ENCODE measurements at regions not wholly inside any gene's neighbourhood (a gene's known extent, or its start where the extent isn't known, plus 50 kb on each side); places are given as distances from the start of the nearest gene placed in this dataset.
"Not testable (repeated sequence)": the region's sequence is repeated elsewhere in the genome, so short reads cannot be mapped to it uniquely, and the experiment has no call there.

DNA sequence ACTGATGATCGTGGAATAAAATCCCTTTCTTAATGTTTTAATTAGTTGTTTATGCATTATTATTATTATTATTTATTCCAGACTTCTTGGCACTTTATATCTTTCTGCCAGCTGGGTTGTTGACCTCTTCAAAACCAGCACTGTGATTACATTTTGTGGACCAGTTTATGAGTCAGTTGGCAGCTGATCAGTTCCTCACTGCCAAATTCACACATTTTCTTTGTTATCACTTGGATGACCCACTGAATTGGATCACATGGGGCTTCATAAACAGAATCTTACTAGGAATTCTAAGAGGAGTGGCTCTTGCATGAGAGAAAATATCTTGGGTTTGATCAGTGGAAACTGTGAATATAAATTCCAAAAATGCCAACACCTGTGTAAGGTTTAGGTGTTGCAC lies 321.8 kb upstream of the SPRED2 start:
- 49 to 66% methylated on average over 1 of the region's 1 CpG for WGBS, 2 donors
- no peaks in the 10 kb centered on the region for H3K4me1 ChIP-seq (ENCODE audit: control insufficient read depth in 2 of 2, insufficient read depth in 2 of 2, low read length in 1 of 2)
- H3K4me3 ChIP-seq (ENCODE audit: low read depth in 1 of 2, low read length in 2 of 2): no peak overlapping the region
- no peaks in the 10 kb centered on the region for H3K36me3 ChIP-seq (ENCODE audit: control insufficient read depth in 2 of 2, insufficient read depth in 2 of 2, low read length in 1 of 2)
- peaks cover 0 to 8% of the 10 kb centered on the region in 2 donors for H3K9me3 ChIP-seq (ENCODE audit: control insufficient read depth in 2 of 2, insufficient read depth in 1 of 2, low read depth in 1 of 2, low read length in 1 of 2)
- no peaks in the 10 kb centered on the region for H3K27me3 ChIP-seq (ENCODE audit: control insufficient read depth in 1 of 2, insufficient read depth in 2 of 2, low read length in 2 of 2)
- H3K27ac ChIP-seq (ENCODE audit: low read depth in 2 of 2, low read length in 1 of 2): no peak overlapping the region

DNA sequence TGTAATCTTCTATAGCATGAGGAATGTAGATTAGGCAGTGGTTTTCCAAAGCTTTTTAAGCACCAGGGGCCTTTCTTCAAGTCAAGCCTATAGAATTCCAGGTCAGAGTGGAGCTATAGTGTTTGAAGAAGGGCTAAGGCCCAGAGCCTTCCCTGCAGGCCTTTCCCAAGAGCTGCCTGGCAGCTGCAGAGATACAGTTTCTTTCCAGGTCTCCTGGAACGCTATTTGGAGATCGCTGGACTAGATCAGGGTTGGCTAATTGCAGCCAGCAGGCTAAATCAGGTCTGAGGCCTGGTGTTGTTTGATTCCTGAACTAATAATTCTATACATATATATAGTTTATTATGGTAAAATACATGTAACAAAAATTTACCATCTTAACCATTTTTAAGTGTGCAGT lies 319.0 kb upstream of the SPRED2 start:
- no peaks in the 10 kb centered on the region for H3K36me3 ChIP-seq (ENCODE audit: control insufficient read depth in 2 of 2, insufficient read depth in 2 of 2, low read length in 1 of 2)
- peaks cover 0 to under 1% of the 10 kb centered on the region in 2 donors for H3K9me3 ChIP-seq (ENCODE audit: control insufficient read depth in 2 of 2, insufficient read depth in 1 of 2, low read depth in 1 of 2, low read length in 1 of 2)
- H3K27ac ChIP-seq (ENCODE audit: low read depth in 2 of 2, low read length in 1 of 2): no peak overlapping the region
- H3K4me1 ChIP-seq (ENCODE audit: control insufficient read depth in 2 of 2, insufficient read depth in 2 of 2, low read length in 1 of 2): peaks cover 0 to 2% of the 10 kb centered on the region in 2 donors
- H3K27me3 ChIP-seq (ENCODE audit: control insufficient read depth in 1 of 2, insufficient read depth in 2 of 2, low read length in 2 of 2): no peaks in the 10 kb centered on the region
- no peak overlapping the region for H3K4me3 ChIP-seq (ENCODE audit: low read depth in 1 of 2, low read length in 2 of 2)
- 77 to 95% methylated on average over 2 of the region's 2 CpGs for whole genome bisulfite sequencing, 2 donors

DNA sequence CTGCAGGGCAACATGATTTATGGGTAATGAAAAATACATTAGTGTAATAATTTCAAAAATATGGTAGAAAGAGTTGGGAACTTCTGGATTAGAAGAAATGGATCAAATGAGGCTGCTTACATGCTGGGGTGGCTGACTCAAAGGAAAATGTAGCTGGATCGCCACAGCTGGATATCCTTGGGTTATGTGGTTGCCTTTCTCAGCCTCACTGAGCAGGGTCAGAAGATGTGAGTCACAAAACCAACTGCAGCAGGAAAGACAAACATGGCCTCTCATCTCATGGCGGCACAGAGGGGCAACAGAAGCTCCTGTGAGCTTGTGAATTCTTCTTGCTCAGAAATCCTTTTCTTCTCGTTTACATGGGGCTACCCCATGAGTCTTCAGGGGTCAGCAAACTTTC lies 317.1 kb upstream of the SPRED2 start:
- H3K9me3 ChIP-seq (ENCODE audit: control insufficient read depth in 2 of 2, insufficient read depth in 1 of 2, low read depth in 1 of 2, low read length in 1 of 2): no peaks in the 10 kb centered on the region
- H3K4me1 ChIP-seq (ENCODE audit: control insufficient read depth in 2 of 2, insufficient read depth in 2 of 2, low read length in 1 of 2): peaks cover 0 to 2% of the 10 kb centered on the region in 2 donors
- H3K4me3 ChIP-seq (ENCODE audit: low read depth in 1 of 2, low read length in 2 of 2): no peak overlapping the region
- 50 to 83% methylated on average over 3 of the region's 3 CpGs for WGBS, 2 donors
- H3K27me3 ChIP-seq (ENCODE audit: control insufficient read depth in 1 of 2, insufficient read depth in 2 of 2, low read length in 2 of 2): no peaks in the 10 kb centered on the region
- H3K27ac ChIP-seq (ENCODE audit: low read depth in 2 of 2, low read length in 1 of 2): no peak overlapping the region
- H3K36me3 ChIP-seq (ENCODE audit: control insufficient read depth in 2 of 2, insufficient read depth in 2 of 2, low read length in 1 of 2): no peaks in the 10 kb centered on the region

DNA sequence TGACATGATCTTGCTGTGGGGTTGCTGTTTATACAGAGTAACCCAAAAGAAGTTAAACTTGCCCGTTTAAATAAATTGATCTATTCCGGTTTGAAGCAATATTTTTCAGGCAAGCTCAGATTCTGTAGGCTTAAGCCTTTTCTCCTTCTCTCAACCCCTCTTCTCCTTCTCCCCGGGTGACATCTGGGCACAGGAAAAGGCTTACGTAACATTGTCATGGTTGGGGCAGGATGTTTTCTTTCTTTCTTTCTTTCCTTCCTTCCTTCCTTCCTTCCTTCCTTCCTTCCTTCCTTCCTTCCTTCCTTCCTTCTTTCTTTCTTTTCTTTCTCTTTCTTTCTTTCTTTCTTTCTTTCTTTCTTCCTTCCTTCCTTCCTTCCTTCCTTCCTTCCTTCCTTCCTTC lies 315.5 kb upstream of the SPRED2 start:
- 52 to 88% methylated on average over 4 of the region's 4 CpGs for WGBS, 2 donors
- H3K27ac ChIP-seq (ENCODE audit: low read depth in 2 of 2, low read length in 1 of 2); H3K4me1 ChIP-seq (ENCODE audit: control insufficient read depth in 2 of 2, insufficient read depth in 2 of 2, low read length in 1 of 2); H3K4me3 ChIP-seq (ENCODE audit: low read depth in 1 of 2, low read length in 2 of 2); H3K27me3 ChIP-seq (ENCODE audit: control insufficient read depth in 1 of 2, insufficient read depth in 2 of 2, low read length in 2 of 2); H3K36me3 ChIP-seq (ENCODE audit: control insufficient read depth in 2 of 2, insufficient read depth in 2 of 2, low read length in 1 of 2); H3K9me3 ChIP-seq (ENCODE audit: control insufficient read depth in 2 of 2, insufficient read depth in 1 of 2, low read depth in 1 of 2, low read length in 1 of 2): not testable (repeated sequence)

DNA sequence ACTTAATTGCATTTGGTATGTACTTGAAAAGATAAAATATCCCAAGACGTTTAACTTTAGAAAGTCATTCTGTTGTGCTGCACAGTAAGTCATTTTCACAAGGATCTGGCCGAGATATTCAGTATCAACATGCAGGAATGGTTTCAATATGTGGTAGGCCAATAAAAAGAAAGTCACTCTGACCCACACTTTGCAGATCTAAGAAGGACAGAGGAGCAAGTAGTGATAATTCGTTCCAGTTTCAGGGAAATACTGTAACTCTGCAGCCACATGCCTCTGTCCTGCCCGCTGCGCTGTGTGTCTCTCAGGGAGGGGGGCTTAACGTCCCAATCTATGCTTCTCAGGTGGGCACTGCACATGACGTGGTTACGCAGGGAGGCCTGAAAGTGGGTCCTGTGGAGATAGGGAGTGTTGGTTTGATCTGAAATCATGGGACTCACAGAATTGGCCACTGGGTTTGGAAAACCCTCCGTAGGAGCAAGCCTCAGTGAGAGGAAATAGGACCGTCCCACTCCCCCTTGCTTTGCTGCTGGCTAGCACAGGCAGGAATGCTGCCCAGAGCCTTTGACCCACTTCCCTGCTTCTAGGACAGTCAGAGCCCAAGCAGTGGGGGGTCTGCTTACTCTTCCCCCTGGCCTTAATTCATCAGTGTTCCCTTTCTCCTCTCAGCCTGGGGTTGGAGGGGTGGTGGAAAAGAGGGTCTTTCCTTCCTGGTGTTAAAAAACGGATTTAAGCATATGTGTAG lies 314.7 kb upstream of the SPRED2 start:
- Histone ChIP-seq H3K9me3 (ENCODE audit: control insufficient read depth in 2 of 2, insufficient read depth in 1 of 2, low read depth in 1 of 2, low read length in 1 of 2) (no peaks in the 10 kb centered on the region), H3K4me3 (ENCODE audit: low read depth in 1 of 2, low read length in 2 of 2) (no peak overlapping the region), H3K27me3 (ENCODE audit: control insufficient read depth in 1 of 2, insufficient read depth in 2 of 2, low read length in 2 of 2) (no peaks in the 10 kb centered on the region), H3K36me3 (ENCODE audit: control insufficient read depth in 2 of 2, insufficient read depth in 2 of 2, low read length in 1 of 2) (no peaks in the 10 kb centered on the region), H3K27ac (ENCODE audit: low read depth in 2 of 2, low read length in 1 of 2) (no peak overlapping the region), H3K4me1 (ENCODE audit: control insufficient read depth in 2 of 2, insufficient read depth in 2 of 2, low read length in 1 of 2) (peaks cover 0 to 2% of the 10 kb centered on the region in 2 donors)
- 69 to 75% methylated on average over 11 of the region's 11 CpGs for WGBS, 2 donors

DNA sequence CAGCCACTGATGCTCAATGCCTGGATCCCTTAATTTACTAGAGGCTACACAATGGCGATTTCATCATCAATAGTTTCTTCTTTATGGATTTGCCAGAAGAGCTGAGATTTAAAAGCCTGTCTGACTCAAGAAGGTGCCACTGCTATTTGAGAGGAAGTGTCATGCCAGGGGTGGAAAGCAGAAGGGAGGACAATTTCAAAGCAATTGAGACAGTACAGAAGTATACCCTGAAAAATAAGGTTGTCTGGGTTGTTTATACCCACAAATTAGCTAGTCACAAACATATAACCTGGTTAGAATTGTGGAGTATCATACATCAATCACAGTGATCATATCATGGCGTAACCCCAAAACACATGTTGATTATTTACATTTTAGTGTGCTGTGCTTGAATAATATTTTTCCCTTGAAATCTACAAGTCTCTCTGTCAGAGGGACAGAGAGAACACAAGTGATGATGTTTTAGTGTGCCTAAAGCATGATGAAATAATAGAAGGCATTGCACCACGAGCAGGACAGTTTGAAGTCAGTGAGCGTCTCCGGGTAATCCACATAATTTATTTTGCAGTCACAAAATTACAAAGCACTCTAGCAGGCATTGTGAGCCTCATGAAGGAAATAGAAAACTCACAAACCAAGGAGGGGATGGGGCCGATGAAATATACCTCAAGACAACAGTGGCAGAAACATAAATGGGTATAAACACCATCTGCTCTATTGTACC lies 312.2 kb upstream of the SPRED2 start:
- Histone ChIP-seq H3K4me3 (ENCODE audit: low read depth in 1 of 2, low read length in 2 of 2) (no peak overlapping the region), H3K9me3 (ENCODE audit: control insufficient read depth in 2 of 2, insufficient read depth in 1 of 2, low read depth in 1 of 2, low read length in 1 of 2) (no peaks in the 10 kb centered on the region), H3K36me3 (ENCODE audit: control insufficient read depth in 2 of 2, insufficient read depth in 2 of 2, low read length in 1 of 2) (no peaks in the 10 kb centered on the region), H3K4me1 (ENCODE audit: control insufficient read depth in 2 of 2, insufficient read depth in 2 of 2, low read length in 1 of 2) (peaks cover 0 to 2% of the 10 kb centered on the region in 2 donors), H3K27ac (ENCODE audit: low read depth in 2 of 2, low read length in 1 of 2) (no peak overlapping the region), H3K27me3 (ENCODE audit: control insufficient read depth in 1 of 2, insufficient read depth in 2 of 2, low read length in 2 of 2) (no peaks in the 10 kb centered on the region)
- 86 to 90% methylated on average over 6 of the region's 6 CpGs for WGBS, 2 donors

DNA sequence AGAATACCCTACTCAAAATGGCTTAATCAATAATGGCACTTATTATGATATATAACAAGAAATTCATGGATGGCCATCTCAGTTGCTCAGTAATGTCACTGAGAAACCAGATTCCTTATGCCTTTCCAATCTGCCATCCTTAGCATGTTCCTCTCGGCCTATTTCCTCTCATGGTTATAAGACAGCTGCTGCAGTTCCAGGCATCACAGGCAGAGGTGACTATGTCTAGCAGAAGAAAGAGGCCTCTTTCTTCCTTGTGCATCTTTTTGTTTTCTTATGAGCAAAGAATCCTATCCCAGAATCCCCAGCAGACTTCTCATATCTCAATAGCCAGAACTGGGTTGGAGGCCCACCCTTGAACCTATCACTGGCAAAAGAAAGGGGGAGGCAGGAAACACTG lies 310.6 kb upstream of the SPRED2 start:
- Histone ChIP-seq H3K9me3 (ENCODE audit: control insufficient read depth in 2 of 2, insufficient read depth in 1 of 2, low read depth in 1 of 2, low read length in 1 of 2) (no peaks in the 10 kb centered on the region), H3K4me1 (ENCODE audit: control insufficient read depth in 2 of 2, insufficient read depth in 2 of 2, low read length in 1 of 2) (peaks cover 0 to 2% of the 10 kb centered on the region in 2 donors)
- WGBS, 2 donors: 85 to 94% methylated on average over 1 of the region's 1 CpG

DNA sequence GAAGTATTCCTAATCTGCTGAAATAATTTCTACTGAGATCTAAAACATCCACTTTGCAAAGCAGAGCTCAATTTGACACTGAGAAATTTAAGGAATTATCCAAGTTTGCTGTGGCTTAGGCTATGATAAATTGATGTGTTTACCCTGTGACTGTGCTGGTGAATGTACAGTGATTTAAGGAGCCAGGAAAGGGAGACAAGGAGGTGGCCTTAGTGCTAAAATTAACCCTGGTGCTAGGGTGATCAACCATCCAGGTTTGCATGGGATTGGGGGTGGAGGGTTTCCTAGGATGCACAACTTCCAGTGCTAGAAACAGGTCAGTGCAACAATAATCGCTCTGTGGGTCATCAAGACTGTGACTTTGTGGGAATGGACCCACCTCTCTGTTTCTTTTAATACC lies 307.5 kb upstream of the SPRED2 start:
- no peaks in the 10 kb centered on the region for H3K9me3 ChIP-seq (ENCODE audit: control insufficient read depth in 2 of 2, insufficient read depth in 1 of 2, low read depth in 1 of 2, low read length in 1 of 2)
- no peaks in the 10 kb centered on the region for H3K27me3 ChIP-seq (ENCODE audit: control insufficient read depth in 1 of 2, insufficient read depth in 2 of 2, low read length in 2 of 2)
- H3K4me3 ChIP-seq (ENCODE audit: low read depth in 1 of 2, low read length in 2 of 2): no peak overlapping the region
- no peaks in the 10 kb centered on the region for H3K36me3 ChIP-seq (ENCODE audit: control insufficient read depth in 2 of 2, insufficient read depth in 2 of 2, low read length in 1 of 2)
- WGBS, 2 donors: 91 to 95% methylated on average over 1 of the region's 1 CpG
- H3K27ac ChIP-seq (ENCODE audit: low read depth in 2 of 2, low read length in 1 of 2): no peak overlapping the region
- no peaks in the 10 kb centered on the region for H3K4me1 ChIP-seq (ENCODE audit: control insufficient read depth in 2 of 2, insufficient read depth in 2 of 2, low read length in 1 of 2)

More for the DNA sequence above, 310.6 kb upstream of the SPRED2 start:
- Histone ChIP-seq H3K36me3 (ENCODE audit: control insufficient read depth in 2 of 2, insufficient read depth in 2 of 2, low read length in 1 of 2) (no peaks in the 10 kb centered on the region), H3K4me3 (ENCODE audit: low read depth in 1 of 2, low read length in 2 of 2) (no peak overlapping the region), H3K27ac (ENCODE audit: low read depth in 2 of 2, low read length in 1 of 2) (no peak overlapping the region), H3K27me3 (ENCODE audit: control insufficient read depth in 1 of 2, insufficient read depth in 2 of 2, low read length in 2 of 2) (no peaks in the 10 kb centered on the region)

DNA sequence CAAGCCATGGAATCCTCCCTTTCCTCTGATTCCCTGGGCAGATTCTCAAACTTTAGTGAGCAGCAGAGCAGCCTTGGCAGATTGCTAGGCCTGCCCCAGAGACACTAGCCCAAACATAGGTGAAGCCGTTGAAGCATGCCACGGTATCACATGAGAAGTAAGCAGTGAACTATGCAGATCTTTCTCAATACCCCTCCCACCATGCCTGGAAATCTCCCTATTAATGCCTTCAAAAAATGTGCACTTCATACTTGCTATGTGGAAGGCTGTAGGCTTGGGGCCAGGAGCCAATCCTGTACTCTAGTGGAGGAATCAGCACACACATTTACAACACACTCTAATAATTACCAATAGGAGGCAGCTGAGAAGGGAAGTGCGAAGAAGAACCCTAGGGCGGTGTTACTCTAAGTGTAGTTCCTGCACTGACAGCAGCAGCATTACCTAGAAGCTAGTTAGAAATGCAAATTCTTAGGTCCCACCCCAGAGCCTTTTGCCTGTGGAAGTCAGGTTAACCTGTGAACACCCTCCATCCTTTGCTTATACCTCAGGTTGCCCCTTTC lies 305.1 kb upstream of the SPRED2 start:
- WGBS, 2 donors: 63 to 65% methylated on average over 4 of the region's 4 CpGs
- H3K4me1 ChIP-seq (ENCODE audit: control insufficient read depth in 2 of 2, insufficient read depth in 2 of 2, low read length in 1 of 2): no peaks in the 10 kb centered on the region
- H3K9me3 ChIP-seq (ENCODE audit: control insufficient read depth in 2 of 2, insufficient read depth in 1 of 2, low read depth in 1 of 2, low read length in 1 of 2): no peaks in the 10 kb centered on the region
- H3K4me3 ChIP-seq (ENCODE audit: low read depth in 1 of 2, low read length in 2 of 2): no peak overlapping the region
- H3K36me3 ChIP-seq (ENCODE audit: control insufficient read depth in 2 of 2, insufficient read depth in 2 of 2, low read length in 1 of 2): no peaks in the 10 kb centered on the region
- no peaks in the 10 kb centered on the region for H3K27me3 ChIP-seq (ENCODE audit: control insufficient read depth in 1 of 2, insufficient read depth in 2 of 2, low read length in 2 of 2)
- H3K27ac ChIP-seq (ENCODE audit: low read depth in 2 of 2, low read length in 1 of 2): no peak overlapping the region
